Hematopoietic multipotent progenitor cell treated with erythropoietin and hydrocortisone succinate and interleukin-3 and kit ligand, for 15 days (in vitro differentiated cells): ENCODE measurements at regions not wholly inside any gene's neighbourhood (a gene's known extent, or its start where the extent isn't known, plus 50 kb on each side); places are given as distances from the start of the nearest gene placed in this dataset.

Source experiments
- DNase-seq: peaks from one replicate; pipeline ENCODE4 v3.0.0-alpha.2; 2015; ENCODE audit warnings: low spot score

- no peak for DNase-seq
Observed at GRCh38 chr4:152112887-152113286, 352.1 kb upstream of the GATB start.

DNA sequence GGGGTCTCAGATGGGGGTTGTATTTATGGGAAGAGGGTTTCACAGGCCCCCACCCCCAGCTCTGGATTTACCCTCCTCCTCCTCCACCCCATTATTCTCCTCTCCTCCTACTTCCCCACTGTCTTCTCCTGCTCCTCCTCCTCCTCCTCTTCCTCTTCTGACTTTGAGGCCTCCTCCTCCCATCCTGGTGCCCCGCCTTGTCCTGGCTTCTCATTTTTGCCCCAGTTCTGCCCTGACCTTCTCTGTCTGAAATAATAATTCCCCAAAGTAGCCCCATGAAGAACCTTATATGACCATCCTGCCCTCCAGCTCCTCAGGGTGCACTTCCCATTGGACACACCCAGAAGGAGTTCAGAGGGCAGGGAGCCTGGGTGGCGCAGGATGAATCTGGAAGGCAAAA, 351.4 kb upstream of the GATB start:
- DNase-seq: no peak

GRCh38 chr4:152110780-152111179, 350.0 kb upstream of the GATB start:
- DNase-seq: no peak

DNA sequence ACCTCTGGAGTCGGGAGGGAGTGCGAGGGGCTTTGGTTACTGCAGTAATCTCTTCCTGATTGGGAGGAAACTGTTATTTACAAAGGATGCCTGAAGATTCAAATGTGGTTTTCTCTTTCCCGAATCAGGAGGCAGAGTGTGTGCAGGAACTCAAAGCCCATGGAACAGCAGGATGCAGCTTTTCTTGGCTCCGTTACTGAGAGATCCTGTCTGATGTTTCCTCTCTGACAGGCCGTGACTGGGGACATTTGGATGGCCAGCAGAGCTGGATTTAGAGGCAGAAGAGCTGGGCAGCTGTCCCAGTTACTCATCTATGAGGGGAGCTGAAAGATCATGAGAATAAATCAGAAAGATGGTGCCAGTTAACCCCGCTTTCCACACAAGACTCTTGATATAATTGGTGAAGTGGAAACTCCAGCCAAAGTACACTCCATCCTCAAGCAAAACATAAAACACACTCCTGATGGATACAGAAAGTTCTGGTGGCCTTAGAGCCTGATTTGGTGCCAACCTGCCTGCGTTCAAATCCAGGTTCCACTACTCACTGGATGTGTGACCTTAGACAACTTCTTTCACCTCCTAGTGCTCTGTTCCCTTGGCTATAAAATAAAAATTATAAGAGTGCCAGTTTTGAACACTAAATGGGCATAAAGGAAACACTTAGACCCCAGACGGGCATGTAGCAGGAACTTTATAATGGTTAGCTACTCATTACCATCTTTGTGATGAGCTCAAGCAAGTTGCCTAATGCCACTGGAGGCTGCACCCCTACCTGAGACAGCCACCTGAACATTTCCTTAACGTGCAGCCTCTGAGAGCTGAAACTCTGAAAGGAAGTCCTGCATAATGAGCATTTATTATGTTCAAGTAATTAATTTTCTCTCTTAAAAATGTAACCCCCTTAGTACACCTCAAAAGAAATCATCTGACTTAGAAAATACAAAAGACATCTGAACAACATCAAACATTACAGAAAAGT, 349.0 kb upstream of the GATB start:
- DNase-seq: no peak

DNA sequence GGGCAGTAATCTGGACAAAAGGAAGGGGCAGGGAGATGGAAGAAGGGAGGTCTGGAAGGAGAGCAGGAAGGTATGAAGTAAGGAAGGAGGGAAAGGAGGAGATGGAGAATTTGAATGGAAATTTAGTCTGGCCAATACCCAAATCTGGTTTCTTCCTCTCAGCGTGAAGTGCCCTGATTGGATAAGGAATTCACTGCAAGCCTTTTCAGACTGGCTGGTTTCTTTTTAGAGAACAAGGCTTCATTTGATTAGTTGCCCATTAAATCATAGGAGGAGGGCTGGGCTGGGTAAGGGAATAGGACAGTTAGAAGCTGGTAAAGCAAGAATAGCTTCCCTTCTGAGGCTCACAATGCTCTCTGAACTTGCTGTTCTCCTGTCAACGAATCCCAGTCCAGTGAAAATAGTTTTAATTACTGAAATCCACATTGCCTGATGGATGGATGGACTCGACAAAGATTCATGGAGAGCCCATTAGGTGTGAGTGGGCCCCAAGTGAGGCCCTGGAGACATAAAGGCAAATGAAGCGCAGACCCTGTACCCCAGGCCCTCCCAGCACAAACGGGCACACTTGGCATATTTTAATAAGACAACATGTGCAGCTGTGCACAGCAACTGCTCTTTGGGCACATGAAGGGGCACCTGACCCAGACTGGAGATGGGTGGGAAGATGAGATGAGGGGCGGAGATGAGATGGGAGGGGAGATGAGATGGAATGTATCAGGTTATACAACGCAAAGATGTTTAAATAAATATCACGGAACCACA, 347.1 kb upstream of the GATB start:
- no peak for DNase-seq

DNA sequence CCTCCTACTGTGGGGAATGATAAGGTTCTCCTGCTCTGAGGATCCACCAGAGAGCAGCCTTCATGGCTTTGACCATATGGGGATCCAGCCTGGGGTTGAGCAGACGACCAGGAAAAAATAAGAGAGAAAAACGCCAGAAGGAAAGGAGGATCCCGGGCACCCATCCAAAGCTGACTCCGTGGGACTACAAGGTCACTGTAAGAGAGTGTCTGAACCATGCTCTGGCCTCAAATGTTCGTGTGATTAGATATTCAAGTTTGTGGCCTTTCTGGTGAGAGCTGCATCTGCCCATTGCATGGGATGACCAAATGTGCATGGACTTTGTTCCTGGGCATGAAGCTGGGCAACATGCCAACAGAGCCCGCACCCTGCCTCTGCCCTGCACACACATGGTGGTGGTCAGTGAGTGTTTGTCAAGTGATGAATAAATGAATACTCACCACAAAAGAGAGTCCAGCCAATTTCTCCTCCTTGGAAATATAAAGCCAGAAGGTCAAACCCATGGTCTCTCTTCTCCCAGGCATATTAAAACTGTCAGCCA, 346.0 kb upstream of the GATB start:
- DNase-seq: no peak

- no peak for DNase-seq
Observed at GRCh38 chr4:152106113-152106763, 345.4 kb upstream of the GATB start.

- no peak for DNase-seq
Observed at GRCh38 chr4:152104901-152105357, 344.1 kb upstream of the GATB start.

DNA sequence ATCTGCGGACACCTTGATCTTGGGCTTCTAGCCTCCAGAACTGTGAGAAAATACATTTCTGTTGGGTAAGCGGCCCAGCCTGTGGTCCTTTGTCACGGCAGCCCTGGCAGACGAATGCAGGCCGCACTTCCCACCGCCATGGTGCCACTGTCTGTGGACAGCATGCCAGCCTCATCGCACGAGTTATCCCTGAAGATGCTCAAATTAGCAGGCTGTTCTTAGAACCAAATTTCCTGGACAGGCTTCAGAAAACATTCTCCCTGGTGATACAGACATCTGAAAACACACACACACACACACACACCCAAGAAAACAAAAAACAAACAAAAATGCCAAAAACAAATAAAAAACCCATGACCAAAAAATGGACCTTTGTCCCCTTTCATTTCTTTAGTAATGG, 343.5 kb upstream of the GATB start:
- no peak for DNase-seq

- DNase-seq: no peak
Observed at GRCh38 chr4:152103181-152103901, 342.5 kb upstream of the GATB start.

DNA sequence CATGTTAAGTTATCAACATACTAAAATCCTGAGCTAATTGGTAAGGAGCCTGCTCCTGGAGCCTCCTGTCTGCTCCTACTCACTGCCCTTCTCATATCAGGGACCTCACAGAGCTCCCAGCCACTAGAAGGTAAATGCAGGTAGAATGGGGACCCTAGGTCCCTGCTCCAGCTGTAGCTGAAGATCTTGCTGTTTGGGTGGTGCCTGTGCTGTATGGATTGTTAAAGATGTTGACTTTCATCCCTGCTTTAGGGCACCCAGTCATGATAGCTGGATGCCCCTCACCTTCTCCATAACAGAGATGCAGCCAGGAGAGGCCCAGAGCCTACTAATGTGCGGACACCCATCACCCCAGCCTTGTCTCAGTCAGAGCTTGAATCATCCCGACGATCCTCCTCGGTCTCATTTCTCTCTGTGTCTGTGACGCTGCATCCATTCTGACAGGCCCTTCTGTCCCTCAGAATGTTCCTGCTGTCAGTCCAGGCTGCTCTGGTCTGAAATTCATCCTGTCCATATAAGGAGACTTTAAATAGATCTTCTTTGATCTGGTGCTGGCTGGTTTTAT, 341.7 kb upstream of the GATB start:
- DNase-seq: no peak

GRCh38 chr4:152101556-152102435, 341.0 kb upstream of the GATB start:
- no peak for DNase-seq

DNA sequence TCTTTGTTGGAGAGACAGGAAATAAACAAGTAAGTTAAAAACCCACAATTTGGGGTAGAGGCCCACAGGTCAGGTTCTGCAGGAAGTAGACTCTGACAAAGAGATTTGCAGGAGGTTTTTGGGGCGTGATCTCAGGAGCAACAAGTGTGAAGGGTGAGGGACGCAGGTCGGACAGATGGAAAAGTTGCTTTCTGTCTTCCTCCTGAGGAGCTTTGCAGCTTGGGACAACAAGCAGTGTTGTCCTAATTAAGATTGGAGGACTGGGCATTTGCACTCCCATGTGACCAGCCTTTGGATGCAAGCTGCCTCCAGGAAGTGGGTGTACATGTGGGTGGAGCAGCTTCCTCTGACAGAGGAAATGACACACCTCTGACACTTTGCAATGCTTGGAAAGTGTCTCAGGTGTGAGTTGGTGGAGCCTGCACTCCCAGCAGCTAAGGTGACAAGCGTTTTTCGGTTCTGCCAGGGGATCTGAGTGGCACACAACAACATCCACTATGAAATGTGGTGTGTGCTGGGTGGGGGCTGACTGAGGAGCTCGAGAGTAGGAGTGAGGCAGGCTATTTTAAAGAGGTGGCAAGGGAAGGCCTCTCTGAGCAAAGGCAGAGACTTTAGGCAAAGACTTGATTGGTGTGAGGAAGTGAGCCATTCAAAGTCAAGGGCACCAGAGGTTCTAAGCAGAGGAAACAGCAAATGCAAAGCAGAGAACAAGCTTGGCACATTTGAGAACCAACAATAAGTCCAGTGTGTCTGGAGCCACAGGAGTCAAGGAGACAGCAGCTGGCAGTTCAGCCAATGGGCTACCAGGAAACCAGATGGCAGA, 339.8 kb upstream of the GATB start:
- DNase-seq: no peak

- no peak for DNase-seq
Observed at GRCh38 chr4:152099981-152100378, 339.2 kb upstream of the GATB start.

DNA sequence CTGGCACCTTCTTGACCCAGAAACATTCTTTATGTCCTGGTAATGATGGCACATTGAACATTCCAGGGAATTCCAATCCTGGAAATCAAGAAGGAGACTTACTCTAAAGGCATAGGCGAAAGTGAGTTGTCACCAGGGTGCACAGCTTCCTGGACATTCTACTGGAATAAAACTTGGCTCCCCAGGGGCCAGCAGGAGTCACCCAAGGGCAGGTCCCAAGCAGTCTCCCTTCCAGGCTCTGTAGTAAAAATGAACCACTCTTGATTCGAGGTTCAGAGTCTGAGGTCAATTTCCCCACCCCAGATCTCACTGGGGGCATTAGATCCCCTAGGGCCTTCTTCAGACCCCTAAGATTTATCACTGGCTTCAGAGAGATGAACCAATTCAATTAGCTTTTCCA, 338.7 kb upstream of the GATB start:
- no peak for DNase-seq

- DNase-seq: no peak
Observed at GRCh38 chr4:152099061-152099425, 338.2 kb upstream of the GATB start.

- DNase-seq: no peak
Observed at GRCh38 chr4:152098365-152099060, 337.7 kb upstream of the GATB start.

DNA sequence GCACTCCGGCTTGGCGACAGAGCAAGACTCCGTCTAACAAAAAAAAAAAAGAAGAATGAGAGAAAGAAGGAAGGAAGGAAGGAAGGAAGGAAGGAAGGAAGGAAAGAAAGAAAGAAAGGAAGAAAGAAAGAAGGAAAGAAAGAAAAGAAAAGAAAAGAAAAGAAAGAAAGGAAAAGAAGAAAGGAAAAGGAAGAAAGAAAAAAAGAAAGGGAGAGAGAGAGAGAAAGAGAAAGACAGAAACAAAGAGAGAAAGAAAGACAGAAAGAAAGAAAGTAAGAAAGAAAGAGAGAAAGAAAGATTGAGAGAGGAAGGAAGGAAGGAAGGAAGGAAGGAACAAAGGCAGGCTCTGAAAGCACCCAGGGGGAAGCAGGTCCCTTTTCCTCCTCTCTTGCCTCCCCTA, 336.6 kb upstream of the GATB start:
- no peak for DNase-seq

- DNase-seq: no peak
Observed at GRCh38 chr4:152095701-152096070, 334.9 kb upstream of the GATB start.
